Panc1 (cell line): ENCODE measurements at regions not wholly inside any gene's neighbourhood (a gene's known extent, or its start where the extent isn't known, plus 50 kb on each side); places are given as distances from the start of the nearest gene placed in this dataset.
A peak's percentile ranks its signal among the peaks of the same experiment; 100 is the strongest.

Source experiments
- ATAC-seq: fragments of 200-7000 bp; cut with Tn5 transposase; 2 replicates; pipeline ENCODE4 v1.9.1; 2020; ENCODE audit warnings: mild to moderate bottlenecking, moderate library complexity
- BruUV-seq: library from RNA; stranded (reverse); fragments of 400-500 nt; replicated peaks from 2 replicates; lab custom pipeline; 2021; lab: Mats Ljungman, UMichigan
- CTCF ChIA-PET: fragments of 300-600 bp; sonication (Branson Sonifier 250); formaldehyde crosslinking; loops from one replicate; lab custom pipeline; 2022; ENCODE audit warnings: antibody characterized with exemption; lab: Charles Lee
- POLR2A ChIA-PET: fragments of 300-600 bp; sonication (Branson Sonifier 250); formaldehyde crosslinking; loops from one replicate; lab custom pipeline; 2022; ENCODE audit warnings: antibody characterized with exemption; lab: Charles Lee
- DNase-seq: peaks from one replicate; pipeline ENCODE4 v3.0.0-alpha.2; 2010; ENCODE audit warnings: low read depth, low spot score
- H3K27ac ChIP-seq: 2 replicates; pipeline ENCODE4 v1.5.1; 2011; ENCODE audit warnings: mild to moderate bottlenecking, low read length, inconsistent platforms
- H3K27me3 ChIP-seq: fragments of 200-500 bp; sonication (Bioruptor generic); 2 replicates; pipeline ENCODE4 v1.6.0; 2014; ENCODE audit warnings: low read length, inconsistent platforms; ENCODE audit not compliant: control insufficient read depth, insufficient read depth
- H3K36me3 ChIP-seq: fragments of 200-500 bp; sonication (Bioruptor generic); 2 replicates; pipeline ENCODE4 v1.5.1; 2014; ENCODE audit warnings: inconsistent platforms, mild to moderate bottlenecking, low read length, moderate library complexity; ENCODE audit not compliant: control insufficient read depth, insufficient read depth
- H3K4me1 ChIP-seq: 2 replicates; pipeline ENCODE4 v1.5.1; 2011; ENCODE audit warnings: inconsistent platforms, mild to moderate bottlenecking, low read length, moderate library complexity; ENCODE audit not compliant: control insufficient read depth, insufficient read depth
- H3K4me3 ChIP-seq, 2 experiments: 2 replicates each; pipeline ENCODE4 v1.5.1; 2011 to 2012; ENCODE audit warnings: low read depth in 2 of 2, low read length in 2 of 2, mild to moderate bottlenecking in 2 of 2, inconsistent platforms in 1 of 2, moderate library complexity in 1 of 2
- H3K9me3 ChIP-seq: fragments of 200-500 bp; sonication (Bioruptor generic); 2 replicates; pipeline ENCODE4 v1.5.1; 2014; ENCODE audit warnings: low read depth, mild to moderate bottlenecking, inconsistent platforms, low read length, moderate library complexity; ENCODE audit not compliant: control insufficient read depth, insufficient read depth
- CTCF ChIP-seq: fragments of 450-650 bp; IDR thresholded peaks from 2 replicates; pipeline ENCODE4 v1.5.1; 2017; ENCODE audit warnings: mild to moderate bottlenecking
- POLR2AphosphoS5 ChIP-seq: IDR thresholded peaks from 2 replicates; pipeline ENCODE4 v1.6.1; 2012; ENCODE audit warnings: mild to moderate bottlenecking, low read depth, low read length, moderate library complexity
- REST ChIP-seq, 2 experiments: IDR thresholded peaks; 2 replicates each; pipeline ENCODE4 v1.6.1; 2011 to 2012; ENCODE audit warnings: low read depth in 2 of 2, control low read depth in 1 of 2, low read length in 1 of 2, mild to moderate bottlenecking in 1 of 2, moderate library complexity in 1 of 2; ENCODE audit not compliant: insufficient read depth in 1 of 2
- SIN3A ChIP-seq: IDR thresholded peaks from 2 replicates; pipeline ENCODE4 v1.6.1; 2012; ENCODE audit warnings: low read depth, mild to moderate bottlenecking, low read length, moderate library complexity, borderline replicate concordance; ENCODE audit not compliant: insufficient read depth
- TCF7L2 ChIP-seq: IDR thresholded peaks from 2 replicates; pipeline ENCODE4 v1.6.1; 2011; ENCODE audit warnings: mild to moderate bottlenecking, low read depth, low read length, inconsistent platforms
- in situ Hi-C: cut with HindIII; loops from 2 replicates; pipeline ENCODE4 v1.10.0; 2016; ENCODE audit warnings: low sequenced_read_pairs, low pct_unique_long_range_greater_than_20kb
- intact Hi-C: fragments of 100-400 bp; cut with micrococcal nuclease; formaldehyde crosslinking; loops from one replicate; pipeline ENCODE4 v1.10.0; 2022; ENCODE audit not compliant: unreplicated experiment

DNA sequence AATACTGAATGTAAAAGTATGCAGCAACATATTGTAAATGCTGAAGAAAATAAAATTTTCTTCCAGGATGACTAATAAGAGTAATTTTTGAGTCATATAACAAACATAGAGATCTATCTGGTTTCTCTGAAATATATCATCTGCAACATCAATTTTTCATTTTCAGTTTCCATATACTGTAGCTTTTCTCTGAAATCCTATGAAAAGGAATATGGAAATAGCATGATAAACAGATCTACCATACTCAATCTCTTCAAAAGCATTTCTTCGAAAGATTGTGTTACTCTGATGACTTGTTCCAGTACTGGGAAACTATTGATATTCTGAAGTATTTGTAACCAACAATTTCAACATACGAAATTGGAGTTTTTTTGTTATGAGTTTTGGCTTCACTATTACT lies 1156.7 kb downstream of the FAM133A start:
- DNase-seq, result no peak
- POLR2A ChIA-PET, result no interaction called here
- no peaks in the 10 kb centered on the region for H3K4me1 ChIP-seq
- H3K27me3 ChIP-seq, result no peaks in the 10 kb centered on the region
- intact Hi-C loops, result loop anchor here (10.0 kb wide), 1 partner anchor 244 kb away; no protein-coding TSS in a partner anchor
- in situ Hi-C loops, result no loop called here
- no peaks in the 10 kb centered on the region for H3K9me3 ChIP-seq
- no peaks in the 10 kb centered on the region for H3K36me3 ChIP-seq
- no peak overlapping the region for H3K27ac ChIP-seq
- no peak for ATAC-seq
- TF ChIP-seq POLR2AphosphoS5 (no peak), SIN3A (no peak), TCF7L2 (no peak), REST (IDR thresholded peaks at IDR 0.05; ENCODE audit: insufficient read depth in 1 of 2, low read depth in 2 of 2, low read length in 1 of 2) (no peak), CTCF (no peak)
- CTCF ChIA-PET, result no interaction called here
- no peak overlapping the region for H3K4me3 ChIP-seq
- no TSS peak for BruUV-seq

DNA sequence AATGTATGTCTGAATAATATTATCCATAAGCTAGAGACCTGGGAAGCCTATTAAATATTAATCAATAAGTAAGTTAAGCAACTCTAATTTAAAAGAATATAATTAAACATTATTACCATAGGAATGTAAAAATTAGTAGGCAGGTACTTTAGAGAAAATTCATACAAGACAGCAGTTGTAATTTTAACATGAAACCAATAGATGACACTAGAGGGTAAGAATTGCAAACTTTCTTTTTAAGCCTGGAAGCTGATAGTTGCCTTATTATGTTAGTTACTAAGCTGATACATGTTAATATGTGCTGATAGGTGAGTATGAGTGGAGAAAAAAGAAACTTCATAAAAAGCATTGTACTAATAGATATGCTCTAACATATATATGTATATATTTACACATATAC lies 1157.4 kb downstream of the FAM133A start:
- Histone ChIP-seq H3K4me1 (no peaks in the 10 kb centered on the region), H3K9me3 (no peaks in the 10 kb centered on the region), H3K27me3 (no peaks in the 10 kb centered on the region), H3K27ac (no peak overlapping the region), H3K4me3 (no peak overlapping the region), H3K36me3 (no peaks in the 10 kb centered on the region)
- CTCF ChIA-PET, result no interaction called here
- POLR2A ChIA-PET, result no interaction called here
- TF ChIP-seq POLR2AphosphoS5, result no peak
- peak; percentile 22; the same call in 1 of the 2 replicates for TF ChIP-seq CTCF
- ATAC-seq (no peak), DNase-seq (no peak)
- in situ Hi-C loops, result no loop called here
- intact Hi-C loops, result loop anchor here (10.0 kb wide), 1 partner anchor 243 kb away; no protein-coding TSS in a partner anchor
- BruUV-seq, result no TSS peak

GRCh38 chrX:94834226-94834625 lies 1160.2 kb downstream of the FAM133A start:
- in situ Hi-C loops, result no loop called here
- TF ChIP-seq REST (IDR thresholded peaks at IDR 0.05; ENCODE audit: insufficient read depth in 1 of 2, low read depth in 2 of 2, low read length in 1 of 2) (no peak), SIN3A (no peak), CTCF (no peak), POLR2AphosphoS5 (no peak)
- Histone ChIP-seq H3K36me3 (no peaks in the 10 kb centered on the region), H3K4me3 (no peak overlapping the region), H3K9me3 (no peaks in the 10 kb centered on the region), H3K4me1 (no peaks in the 10 kb centered on the region), H3K27ac (no peak overlapping the region), H3K27me3 (no peaks in the 10 kb centered on the region)
- BruUV-seq, result no TSS peak
- POLR2A ChIA-PET, result no interaction called here
- DNase-seq (no peak), ATAC-seq (no peak)
- intact Hi-C loops, result loop anchor here (10.0 kb wide), 1 partner anchor 241 kb away; no protein-coding TSS in a partner anchor
- CTCF ChIA-PET, result no interaction called here
